Common myeloid progenitor, CD34-positive (primary cell): ENCODE measurements at regions not wholly inside any gene's neighbourhood (a gene's known extent, or its start where the extent isn't known, plus 50 kb on each side); places are given as distances from the start of the nearest gene placed in this dataset.
A peak's percentile ranks its signal among the peaks of the same experiment; 100 is the strongest.
"Not testable (repeated sequence)": the region's sequence is repeated elsewhere in the genome, so short reads cannot be mapped to it uniquely, and the experiment has no call there.

Source experiments
- CTCF ChIA-PET: fragments of 350-600 bp; sonication (Branson Sonifier 250); formaldehyde crosslinking; loops from one replicate; lab custom pipeline; 2021; ENCODE audit warnings: antibody characterized with exemption; lab: Charles Lee
- POLR2A ChIA-PET: fragments of 350-600 bp; sonication (Branson Sonifier 250); formaldehyde crosslinking; loops from one replicate; lab custom pipeline; 2021; ENCODE audit warnings: antibody characterized with exemption; lab: Charles Lee
- DNase-seq, 3 donors: peaks; one replicate each; pipeline versions ENCODE4 v3.0.0 to v3.0.0-alpha.2; 2013
- H3K27ac ChIP-seq, 2 experiments: 1 replicate in 1 of 2; 2 replicates in 1 of 2; pipeline ENCODE4 v1.7.0; 2013; ENCODE audit warnings: inconsistent platforms in 2 of 2, low read length in 2 of 2, mild to moderate bottlenecking in 2 of 2, low read depth in 1 of 2, moderate library complexity in 1 of 2; ENCODE audit not compliant: severe bottlenecking in 2 of 2, insufficient read depth in 1 of 2, poor library complexity in 1 of 2
- H3K27me3 ChIP-seq, 5 experiments: replicated peaks in 2 of 5; 1 replicate in 3 of 5; 2 replicates in 2 of 5; pipeline versions ENCODE4 v1.6.1 to v1.7.0; 2013; ENCODE audit warnings: low read length in 4 of 5, mild to moderate bottlenecking in 2 of 5, moderate library complexity in 2 of 5, inconsistent platforms in 1 of 5; ENCODE audit not compliant: insufficient read depth in 5 of 5, control insufficient read depth in 4 of 5
- H3K36me3 ChIP-seq, 4 experiments: 1 replicate in 2 of 4; 2 replicates in 2 of 4; pipeline versions ENCODE4 v1.6.1 to v1.7.0; 2013; ENCODE audit warnings: low read length in 3 of 4, control low read depth in 1 of 4, mild to moderate bottlenecking in 1 of 4; ENCODE audit not compliant: control insufficient read depth in 4 of 4, insufficient read depth in 4 of 4
- H3K4me1 ChIP-seq, 4 experiments: 1 replicate in 3 of 4; 2 replicates in 1 of 4; pipeline versions ENCODE4 v1.6.1 to v1.7.1; 2013; ENCODE audit warnings: low read length in 3 of 4, mild to moderate bottlenecking in 3 of 4, control low read depth in 1 of 4, inconsistent platforms in 1 of 4, moderate library complexity in 1 of 4; ENCODE audit not compliant: control insufficient read depth in 4 of 4, insufficient read depth in 4 of 4; ENCODE audit errors: control extremely low read depth in 1 of 4
- H3K4me3 ChIP-seq, 7 experiments: 1 replicate in 4 of 7; 2 replicates in 3 of 7; pipeline versions ENCODE4 v1.5.1 to v1.7.0; 2013; ENCODE audit warnings: mild to moderate bottlenecking in 7 of 7, low read length in 6 of 7, moderate library complexity in 6 of 7, inconsistent platforms in 2 of 7, low read depth in 2 of 7, control low read depth in 1 of 7; ENCODE audit not compliant: insufficient read depth in 4 of 7, control insufficient read depth in 1 of 7; ENCODE audit errors: extremely low read depth in 1 of 7
- H3K9me3 ChIP-seq, 5 experiments: 1 replicate in 4 of 5; 2 replicates in 1 of 5; pipeline versions ENCODE4 v1.6.1 to v1.7.1; 2013; ENCODE audit warnings: low read length in 4 of 5, mild to moderate bottlenecking in 2 of 5, inconsistent platforms in 1 of 5, low read depth in 1 of 5, moderate library complexity in 1 of 5; ENCODE audit not compliant: control insufficient read depth in 4 of 5, insufficient read depth in 2 of 5; ENCODE audit errors: control extremely low read depth in 1 of 5
- WGBS: methylation state at CpG from one replicate; pipeline ENCODE4 v1.1.5; 2013; ENCODE audit not compliant: insufficient coverage; 5-methylcytosine and 5-hydroxymethylcytosine counted together

GRCh38 chr2:212876556-212876955, 274.9 kb downstream of the IKZF2 start:
- DNase-seq, H3K36me3 ChIP-seq, H3K4me3 ChIP-seq, H3K27ac ChIP-seq, H3K4me1 ChIP-seq, H3K27me3 ChIP-seq, POLR2A ChIA-PET: not testable (repeated sequence)
- H3K9me3 ChIP-seq: peaks cover 0 to 13% (median 6%) of the 10 kb centered on the region in 5 experiments
- WGBS: 84% methylated on average over 3 of the region's 6 CpGs
- CTCF ChIA-PET: interaction anchor here (0.9 to 1.1 kb wide), 2 partner anchors 16 to 25 kb away, joined by 3 read pairs; no protein-coding TSS in a partner anchor

- H3K27me3 ChIP-seq, H3K4me1 ChIP-seq, H3K27ac ChIP-seq, H3K4me3 ChIP-seq, DNase-seq, H3K36me3 ChIP-seq, POLR2A ChIA-PET: not testable (repeated sequence)
- CTCF ChIA-PET: interaction anchor here (0.9 to 1.1 kb wide), 3 partner anchors 16 to 25 kb away, joined by 3 read pairs; no protein-coding TSS in a partner anchor
- H3K9me3 ChIP-seq: peaks cover 0 to 13% (median 6%) of the 10 kb centered on the region in 5 experiments
- WGBS: 98% methylated on average over 5 of the region's 5 CpGs
Measured at GRCh38 chr2:212875950-212876349, 275.5 kb downstream of the IKZF2 start.

- WGBS: 100% methylated on average over 2 of the region's 2 CpGs
- DNase-seq: no peak
- H3K4me1 ChIP-seq: no peaks in the 10 kb centered on the region
- H3K27me3 ChIP-seq: no peaks in the 10 kb centered on the region
- no peak overlapping the region for H3K27ac ChIP-seq
- H3K4me3 ChIP-seq: no peak overlapping the region
- no peaks in the 10 kb centered on the region for H3K36me3 ChIP-seq
- peaks cover 0 to 15% (median 6%) of the 10 kb centered on the region in 5 experiments for H3K9me3 ChIP-seq
- CTCF ChIA-PET: no interaction called here
- POLR2A ChIA-PET: no interaction called here
Measured at GRCh38 chr2:212873256-212873655, 278.2 kb downstream of the IKZF2 start.

- ChIA-PET POLR2A (no interaction called here), CTCF (no interaction called here)
- Histone ChIP-seq H3K36me3 (no peaks in the 10 kb centered on the region), H3K27me3 (no peaks in the 10 kb centered on the region), H3K4me1 (no peaks in the 10 kb centered on the region), H3K27ac (no peak overlapping the region), H3K9me3 (peaks cover 1 to 17% (median 6%) of the 10 kb centered on the region in 5 experiments), H3K4me3 (no peak overlapping the region)
- DNase-seq: no peak
Measured at GRCh38 chr2:212871597-212871996, 279.8 kb downstream of the IKZF2 start.

- H3K9me3 ChIP-seq: peaks cover 2 to 38% (median 9%) of the 10 kb centered on the region in 5 experiments
- no peak for DNase-seq
- no peaks in the 10 kb centered on the region for H3K27me3 ChIP-seq
- WGBS: 100% methylated on average over 2 of the region's 2 CpGs
- H3K4me3 ChIP-seq: no peak overlapping the region
- POLR2A ChIA-PET: no interaction called here
- no peaks in the 10 kb centered on the region for H3K4me1 ChIP-seq
- H3K36me3 ChIP-seq: no peaks in the 10 kb centered on the region
- CTCF ChIA-PET: interaction anchor here (1.3 to 2.2 kb wide), 2 partner anchors 22 to 262 kb away, joined by 3 to 5 read pairs; no protein-coding TSS in a partner anchor
- H3K27ac ChIP-seq: no peak overlapping the region
Measured at GRCh38 chr2:212864186-212864585, 287.2 kb downstream of the IKZF2 start.

GRCh38 chr2:212863185-212863588, 288.2 kb downstream of the IKZF2 start:
- POLR2A ChIA-PET: no interaction called here
- peaks cover 2 to 37% (median 9%) of the 10 kb centered on the region in 5 experiments for H3K9me3 ChIP-seq
- H3K36me3 ChIP-seq: no peaks in the 10 kb centered on the region
- CTCF ChIA-PET: interaction anchor here (1.1 to 2.2 kb wide), 2 partner anchors 263 to 290 kb away, joined by 5 read pairs; no protein-coding TSS in a partner anchor
- H3K4me1 ChIP-seq: no peaks in the 10 kb centered on the region
- H3K27me3 ChIP-seq: no peaks in the 10 kb centered on the region
- peak; percentile 63 to 76 (median 74) for DNase-seq
- 71% methylated on average over 5 of the region's 5 CpGs for WGBS
- H3K4me3 ChIP-seq: no peak overlapping the region
- H3K27ac ChIP-seq: no peak overlapping the region

- no peaks in the 10 kb centered on the region for H3K4me1 ChIP-seq
- DNase-seq: no peak
- H3K36me3 ChIP-seq: no peaks in the 10 kb centered on the region
- WGBS: 100% methylated on average over 1 of the region's 1 CpG
- H3K27ac ChIP-seq: no peak overlapping the region
- H3K9me3 ChIP-seq: peaks cover 0 to 18% (median 7%) of the 10 kb centered on the region in 5 experiments
- ChIA-PET POLR2A (no interaction called here), CTCF (interaction anchor here (0.9 kb wide), 1 partner anchor 269 kb away, joined by 4 read pairs; no protein-coding TSS in a partner anchor)
- H3K4me3 ChIP-seq: no peak overlapping the region
- no peaks in the 10 kb centered on the region for H3K27me3 ChIP-seq
Measured at GRCh38 chr2:212858496-212858895, 292.9 kb downstream of the IKZF2 start.
